CD8-positive, alpha-beta memory T cell (primary cell): ENCODE measurements at regions not wholly inside any gene's neighbourhood (a gene's known extent, or its start where the extent isn't known, plus 50 kb on each side); places are given as distances from the start of the nearest gene placed in this dataset.

Experiments
- CTCF ChIA-PET: fragments of 350-600 bp; sonication (Branson Sonifier 250); formaldehyde crosslinking; loops from one replicate; lab custom pipeline; 2021; ENCODE audit warnings: antibody characterized with exemption; lab: Charles Lee
- POLR2A ChIA-PET: fragments of 350-600 bp; sonication (Branson Sonifier 250); formaldehyde crosslinking; loops from one replicate; lab custom pipeline; 2021; ENCODE audit warnings: antibody characterized with exemption; lab: Charles Lee
- DNase-seq, 5 donors: peaks; one replicate each; pipeline versions ENCODE4 v3.0.0 to v3.0.0-alpha.2; 2020 to 2022; ENCODE audit warnings: mixed read lengths in 1 of 5
- H3K27ac ChIP-seq: one replicate; pipeline ENCODE4 v1.7.0; 2013; ENCODE audit warnings: low read depth, mild to moderate bottlenecking, low read length, moderate library complexity
- H3K27me3 ChIP-seq: 2 replicates; pipeline ENCODE4 v1.7.0; 2013; ENCODE audit warnings: low read length, mild to moderate bottlenecking; ENCODE audit not compliant: insufficient read depth, poor library complexity, severe bottlenecking
- H3K36me3 ChIP-seq: 2 replicates; pipeline ENCODE4 v1.7.0; 2013; ENCODE audit warnings: mild to moderate bottlenecking, low read length, moderate library complexity; ENCODE audit not compliant: insufficient read depth
- H3K4me1 ChIP-seq: 2 replicates; pipeline ENCODE4 v1.7.0; 2013; ENCODE audit warnings: mild to moderate bottlenecking, low read length, moderate library complexity; ENCODE audit not compliant: insufficient read depth
- H3K4me3 ChIP-seq: 2 replicates; pipeline ENCODE4 v1.7.0; 2013; ENCODE audit warnings: mild to moderate bottlenecking, low read length
- H3K9me3 ChIP-seq: 2 replicates; pipeline ENCODE4 v1.7.0; 2013; ENCODE audit warnings: mild to moderate bottlenecking, low read length
- H3K27ac Mint-ChIP-seq, 8 donors: one replicate each; pipeline ENCODE4 v1.8.0; 2020 to 2021; ENCODE audit warnings: mixed read lengths in 8 of 8, mild to moderate bottlenecking in 6 of 8, inconsistent platforms in 3 of 8, moderate library complexity in 3 of 8
- H3K27me3 Mint-ChIP-seq, 2 donors: one replicate each; pipeline ENCODE4 v1.8.0; 2020 to 2021; ENCODE audit warnings: mixed read lengths in 2 of 2, mild to moderate bottlenecking in 1 of 2, moderate library complexity in 1 of 2
- H3K36me3 Mint-ChIP-seq, 3 donors: one replicate each; pipeline ENCODE4 v1.8.0; 2020 to 2021; ENCODE audit warnings: mixed read lengths in 3 of 3, inconsistent platforms in 1 of 3, mild to moderate bottlenecking in 1 of 3
- H3K4me1 Mint-ChIP-seq, 3 donors: one replicate each; pipeline ENCODE4 v1.8.0; 2020 to 2021; ENCODE audit warnings: mixed read lengths in 3 of 3, inconsistent platforms in 1 of 3, mild to moderate bottlenecking in 1 of 3
- H3K4me3 Mint-ChIP-seq, 7 donors: one replicate each; pipeline ENCODE4 v1.8.0; 2020 to 2021; ENCODE audit warnings: mixed read lengths in 7 of 7, mild to moderate bottlenecking in 6 of 7, moderate library complexity in 4 of 7, inconsistent platforms in 2 of 7
- H3K9me3 Mint-ChIP-seq, 5 donors: one replicate each; pipeline ENCODE4 v1.8.0; 2020 to 2022; ENCODE audit warnings: mixed read lengths in 5 of 5, mild to moderate bottlenecking in 3 of 5, moderate library complexity in 2 of 5, inconsistent platforms in 1 of 5

DNA sequence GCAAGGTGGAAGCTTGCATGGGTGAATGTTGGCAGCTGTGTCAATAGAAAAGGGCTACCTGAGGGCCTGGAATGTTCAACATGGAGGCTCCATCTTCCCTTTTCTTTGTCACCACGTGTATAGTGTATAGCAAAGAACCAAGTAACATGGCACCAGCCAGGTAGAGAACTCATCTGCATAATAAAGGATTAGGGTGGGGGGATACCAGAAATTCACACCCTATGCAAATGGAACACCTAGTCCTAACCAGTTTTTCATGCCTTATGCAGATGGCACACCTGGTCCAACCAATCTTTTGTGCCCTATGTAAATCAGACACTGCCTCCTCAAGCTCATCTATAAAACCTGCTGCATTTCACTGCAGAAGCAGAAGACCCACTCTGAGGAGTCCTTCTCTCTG lies 169.6 kb upstream of the GLRA2 start:
- ChIA-PET POLR2A (no interaction called here), CTCF (no interaction called here)
- Histone ChIP-seq H3K27me3 (no peaks in the 10 kb centered on the region), H3K4me1 (no peaks in the 10 kb centered on the region), H3K36me3 (no peaks in the 10 kb centered on the region), H3K27ac (no peak overlapping the region), H3K9me3 (no peaks in the 10 kb centered on the region), H3K4me3 (no peak overlapping the region)
- no peaks in the 10 kb centered on the region for H3K4me1 Mint-ChIP-seq
- H3K9me3 Mint-ChIP-seq = no peaks in the 10 kb centered on the region
- H3K27ac Mint-ChIP-seq = no peak overlapping the region
- DNase-seq = no peak
- H3K4me3 Mint-ChIP-seq = no peak overlapping the region
- H3K36me3 Mint-ChIP-seq = no peaks in the 10 kb centered on the region
- peaks cover 0 to 5% of the 10 kb centered on the region in 2 donors for H3K27me3 Mint-ChIP-seq

DNA sequence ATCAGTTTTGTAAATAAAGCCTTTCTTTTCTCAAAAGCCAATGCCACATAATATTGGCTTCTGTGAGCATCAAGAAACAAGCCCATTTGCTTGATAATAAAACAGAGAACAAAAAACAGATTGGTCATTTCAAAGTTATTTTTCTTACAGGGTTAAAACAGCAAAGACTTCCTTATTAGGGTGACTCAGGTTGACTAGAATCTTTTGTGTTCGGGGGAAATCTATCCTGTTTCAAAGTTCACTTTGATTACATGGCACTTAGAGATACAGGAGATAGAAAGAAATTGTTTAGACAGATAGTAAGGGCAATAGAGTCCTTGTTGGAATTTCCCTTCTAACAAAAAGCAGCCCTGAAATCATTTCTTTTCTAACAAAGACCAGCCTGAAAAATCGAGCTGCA lies 170.0 kb upstream of the GLRA2 start:
- no peak overlapping the region for H3K4me3 Mint-ChIP-seq
- H3K27ac Mint-ChIP-seq = no peak overlapping the region
- ChIA-PET POLR2A (no interaction called here), CTCF (no interaction called here)
- H3K9me3 ChIP-seq = no peaks in the 10 kb centered on the region
- H3K4me3 ChIP-seq = no peak overlapping the region
- no peaks in the 10 kb centered on the region for H3K4me1 Mint-ChIP-seq
- no peaks in the 10 kb centered on the region for H3K4me1 ChIP-seq
- H3K9me3 Mint-ChIP-seq = no peaks in the 10 kb centered on the region
- no peaks in the 10 kb centered on the region for H3K27me3 ChIP-seq
- no peak for DNase-seq
- no peaks in the 10 kb centered on the region for H3K36me3 Mint-ChIP-seq
- peaks cover 0 to 5% of the 10 kb centered on the region in 2 donors for H3K27me3 Mint-ChIP-seq
- H3K27ac ChIP-seq = no peak overlapping the region
- no peaks in the 10 kb centered on the region for H3K36me3 ChIP-seq

- DNase-seq = no peak
- Histone ChIP-seq H3K27me3 (no peaks in the 10 kb centered on the region), H3K27ac (no peak overlapping the region), H3K4me3 (no peak overlapping the region), H3K36me3 (no peaks in the 10 kb centered on the region), H3K9me3 (no peaks in the 10 kb centered on the region), H3K4me1 (no peaks in the 10 kb centered on the region)
- CTCF ChIA-PET = no interaction called here
- no peak overlapping the region for H3K4me3 Mint-ChIP-seq
- no peaks in the 10 kb centered on the region for H3K9me3 Mint-ChIP-seq
- peaks cover 0 to 3% of the 10 kb centered on the region in 2 donors for H3K27me3 Mint-ChIP-seq
- H3K4me1 Mint-ChIP-seq = no peaks in the 10 kb centered on the region
- H3K27ac Mint-ChIP-seq = no peak overlapping the region
- H3K36me3 Mint-ChIP-seq = no peaks in the 10 kb centered on the region
- POLR2A ChIA-PET = no interaction called here
Measured at GRCh38 chrX:14357314-14357713, 172.0 kb upstream of the GLRA2 start.

- CTCF ChIA-PET = no interaction called here
- Histone ChIP-seq H3K27ac (no peak overlapping the region), H3K27me3 (no peaks in the 10 kb centered on the region), H3K9me3 (no peaks in the 10 kb centered on the region), H3K4me1 (no peaks in the 10 kb centered on the region), H3K4me3 (no peak overlapping the region), H3K36me3 (no peaks in the 10 kb centered on the region)
- Mint-ChIP-seq H3K4me3 (no peak overlapping the region), H3K36me3 (no peaks in the 10 kb centered on the region), H3K27me3 (peaks cover 0 to 3% of the 10 kb centered on the region in 2 donors), H3K27ac (no peak overlapping the region), H3K9me3 (no peaks in the 10 kb centered on the region), H3K4me1 (no peaks in the 10 kb centered on the region)
- no peak for DNase-seq
- POLR2A ChIA-PET = no interaction called here
Measured at GRCh38 chrX:14356401-14356800, 172.9 kb upstream of the GLRA2 start.

GRCh38 chrX:14355556-14355955 lies 173.8 kb upstream of the GLRA2 start:
- no peaks in the 10 kb centered on the region for H3K36me3 Mint-ChIP-seq
- no peaks in the 10 kb centered on the region for H3K27me3 ChIP-seq
- CTCF ChIA-PET = no interaction called here
- no peaks in the 10 kb centered on the region for H3K4me1 Mint-ChIP-seq
- no peaks in the 10 kb centered on the region for H3K36me3 ChIP-seq
- H3K27me3 Mint-ChIP-seq = peaks cover 0 to 3% of the 10 kb centered on the region in 2 donors
- H3K27ac Mint-ChIP-seq = no peak overlapping the region
- H3K4me1 ChIP-seq = no peaks in the 10 kb centered on the region
- POLR2A ChIA-PET = no interaction called here
- H3K27ac ChIP-seq = no peak overlapping the region
- H3K9me3 ChIP-seq = no peaks in the 10 kb centered on the region
- H3K9me3 Mint-ChIP-seq = no peaks in the 10 kb centered on the region
- no peak for DNase-seq
- no peak overlapping the region for H3K4me3 ChIP-seq
- no peak overlapping the region for H3K4me3 Mint-ChIP-seq

DNA sequence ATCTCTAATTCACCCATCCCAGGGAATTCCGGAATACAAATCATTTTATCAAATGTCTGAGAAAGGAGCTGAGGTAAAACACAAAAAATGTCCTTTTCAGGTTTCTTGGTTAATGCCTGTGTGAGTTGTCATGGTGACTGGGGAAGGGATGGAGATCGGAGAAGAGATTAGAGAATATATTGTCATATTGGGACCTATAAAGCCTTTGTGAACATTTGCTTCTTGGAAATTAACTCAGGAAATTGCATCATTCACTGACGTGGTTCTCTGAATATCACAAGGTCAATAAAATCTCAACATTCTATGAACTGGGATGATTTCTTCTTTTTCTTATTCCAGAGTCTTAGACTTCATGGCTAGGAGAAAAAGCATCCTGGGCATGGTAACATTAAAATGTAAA lies 174.8 kb upstream of the GLRA2 start:
- no peak overlapping the region for H3K27ac Mint-ChIP-seq
- CTCF ChIA-PET = no interaction called here

GRCh38 chrX:14352511-14352910 lies 176.8 kb upstream of the GLRA2 start:
- Mint-ChIP-seq H3K27ac (no peak overlapping the region), H3K27me3 (peaks cover 0 to 2% of the 10 kb centered on the region in 2 donors), H3K4me3 (no peak overlapping the region), H3K36me3 (no peaks in the 10 kb centered on the region), H3K9me3 (peaks cover 0 to 2% (median 0%) of the 10 kb centered on the region in 5 donors), H3K4me1 (no peaks in the 10 kb centered on the region)
- no peaks in the 10 kb centered on the region for H3K9me3 ChIP-seq
- no peak overlapping the region for H3K27ac ChIP-seq
- H3K27me3 ChIP-seq = no peaks in the 10 kb centered on the region
- ChIA-PET POLR2A (no interaction called here), CTCF (no interaction called here)
- H3K36me3 ChIP-seq = no peaks in the 10 kb centered on the region
- no peaks in the 10 kb centered on the region for H3K4me1 ChIP-seq
- DNase-seq = no peak
- no peak overlapping the region for H3K4me3 ChIP-seq

More for the DNA sequence above, 174.8 kb upstream of the GLRA2 start:
- Histone ChIP-seq H3K4me1 (no peaks in the 10 kb centered on the region), H3K9me3 (no peaks in the 10 kb centered on the region), H3K27ac (no peak overlapping the region), H3K4me3 (no peak overlapping the region), H3K36me3 (no peaks in the 10 kb centered on the region), H3K27me3 (no peaks in the 10 kb centered on the region)
- H3K4me1 Mint-ChIP-seq = no peaks in the 10 kb centered on the region
- peaks cover 0 to 3% of the 10 kb centered on the region in 2 donors for H3K27me3 Mint-ChIP-seq
- POLR2A ChIA-PET = no interaction called here
- no peak overlapping the region for H3K4me3 Mint-ChIP-seq
- H3K36me3 Mint-ChIP-seq = no peaks in the 10 kb centered on the region
- no peak for DNase-seq
- H3K9me3 Mint-ChIP-seq = peaks cover 0 to 2% (median 0%) of the 10 kb centered on the region in 5 donors

- H3K4me3 ChIP-seq = no peak overlapping the region
- no peaks in the 10 kb centered on the region for H3K4me1 Mint-ChIP-seq
Measured at GRCh38 chrX:14351611-14352303, 177.6 kb upstream of the GLRA2 start.

More at GRCh38 chrX:14351611-14352303, 177.6 kb upstream of the GLRA2 start:
- Mint-ChIP-seq H3K9me3 (peaks cover 0 to 3% (median 0%) of the 10 kb centered on the region in 5 donors), H3K36me3 (no peaks in the 10 kb centered on the region), H3K27me3 (peaks cover 0 to 2% of the 10 kb centered on the region in 2 donors), H3K27ac (no peak overlapping the region), H3K4me3 (no peak overlapping the region)
- CTCF ChIA-PET = no interaction called here
- POLR2A ChIA-PET = no interaction called here
- H3K27me3 ChIP-seq = no peaks in the 10 kb centered on the region
- no peaks in the 10 kb centered on the region for H3K9me3 ChIP-seq
- H3K27ac ChIP-seq = no peak overlapping the region
- no peaks in the 10 kb centered on the region for H3K36me3 ChIP-seq
- no peaks in the 10 kb centered on the region for H3K4me1 ChIP-seq
- DNase-seq = no peak
